ENCODE measurements at regions not wholly inside any gene's neighbourhood (a gene's known extent, or its start where the extent isn't known, plus 50 kb on each side); places are given as distances from the start of the nearest gene placed in this dataset.

GRCh38 chr19:16012552-16012951 is 63.7 kb upstream of the TPM4 start:
- TF ChIP-seq CTCF (IDR thresholded peaks at IDR 0.05) (no peak), POLR2A (IDR thresholded peaks at IDR 0.05) (no peak), POLR2AphosphoS5 (IDR thresholded peaks at IDR 0.05) (no peak), EP300 (IDR thresholded peaks at IDR 0.05) (no peak)

Measured in gastroesophageal sphincter (tissue), 3 donors.